Neuronal stem cell (in vitro differentiated cells): ENCODE measurements at regions not wholly inside any gene's neighbourhood (a gene's known extent, or its start where the extent isn't known, plus 50 kb on each side); places are given as distances from the start of the nearest gene placed in this dataset.

Experiments used
- DNase-seq: peaks from one replicate; pipeline ENCODE4 v3.0.0-alpha.2; 2013; ENCODE audit warnings: low spot score
- H2AFZ ChIP-seq: one replicate; pipeline ENCODE4 v1.6.1; 2013; ENCODE audit warnings: mild to moderate bottlenecking, low read length, inconsistent platforms
- H2AK5ac ChIP-seq: 2 replicates; pipeline ENCODE4 v1.6.1; 2013; ENCODE audit warnings: low read depth, mild to moderate bottlenecking, inconsistent platforms, low read length, moderate library complexity, mixed read lengths
- H2BK120ac ChIP-seq: 2 replicates; pipeline ENCODE4 v1.6.1; 2013; ENCODE audit warnings: low read depth, mild to moderate bottlenecking, inconsistent platforms, low read length, moderate library complexity, mixed read lengths
- H2BK12ac ChIP-seq: one replicate; pipeline ENCODE4 v1.6.1; 2013; ENCODE audit warnings: low read length, inconsistent platforms
- H2BK15ac ChIP-seq: 2 replicates; pipeline ENCODE4 v1.6.1; 2013; ENCODE audit warnings: mild to moderate bottlenecking, low read length, inconsistent platforms, mixed read lengths
- H2BK5ac ChIP-seq: one replicate; pipeline ENCODE4 v1.6.1; 2013; ENCODE audit warnings: inconsistent platforms, mild to moderate bottlenecking, low read length, moderate library complexity
- H3K14ac ChIP-seq: one replicate; pipeline ENCODE4 v1.6.1; 2013; ENCODE audit warnings: low read length, inconsistent platforms
- H3K18ac ChIP-seq: 2 replicates; pipeline ENCODE4 v1.6.1; 2013; ENCODE audit warnings: low read length, inconsistent platforms
- H3K23ac ChIP-seq: 2 replicates; pipeline ENCODE4 v1.6.1; 2013; ENCODE audit warnings: low read depth, mild to moderate bottlenecking, mixed read lengths, low read length, inconsistent platforms; ENCODE audit not compliant: poor library complexity
- H3K27ac ChIP-seq: replicated peaks from 3 replicates; pipeline ENCODE4 v1.5.1; 2013; ENCODE audit warnings: low read length, inconsistent platforms
- H3K27me3 ChIP-seq, 3 experiments: 2 replicates each; pipeline ENCODE4 v1.6.1; 2013; ENCODE audit warnings: low read length in 3 of 3, mild to moderate bottlenecking in 2 of 3, inconsistent platforms in 1 of 3, low read depth in 1 of 3, mixed read lengths in 1 of 3, moderate library complexity in 1 of 3; ENCODE audit not compliant: control insufficient read depth in 3 of 3, insufficient read depth in 3 of 3
- H3K36me3 ChIP-seq, 2 donors: replicated peaks in 1 of 2; 2 replicates each; pipeline ENCODE4 v1.6.1; 2013; ENCODE audit warnings: low read length in 2 of 2; ENCODE audit not compliant: control insufficient read depth in 2 of 2, insufficient read depth in 2 of 2
- H3K4ac ChIP-seq: 2 replicates; pipeline ENCODE4 v1.6.1; 2013; ENCODE audit warnings: inconsistent platforms, mild to moderate bottlenecking, low read length, moderate library complexity
- H3K4me1 ChIP-seq, 2 donors: 1 replicate in 1 of 2; 2 replicates in 1 of 2; pipeline ENCODE4 v1.6.1; 2013; ENCODE audit warnings: low read length in 2 of 2, low read depth in 1 of 2; ENCODE audit not compliant: control insufficient read depth in 2 of 2, insufficient read depth in 1 of 2
- H3K4me2 ChIP-seq: one replicate; pipeline ENCODE4 v1.6.1; 2013; ENCODE audit warnings: mild to moderate bottlenecking, low read length, inconsistent platforms; ENCODE audit not compliant: insufficient read depth, poor library complexity, severe bottlenecking
- H3K4me3 ChIP-seq, 2 donors: 2 replicates each; pipeline ENCODE4 v1.5.1; 2013; ENCODE audit warnings: low read length in 2 of 2, mild to moderate bottlenecking in 2 of 2, inconsistent platforms in 1 of 2, moderate library complexity in 1 of 2
- H3K79me1 ChIP-seq: one replicate; pipeline ENCODE4 v1.6.1; 2013; ENCODE audit warnings: low read depth, mild to moderate bottlenecking, inconsistent platforms, low read length, moderate library complexity
- H3K9ac ChIP-seq: one replicate; pipeline ENCODE4 v1.6.1; 2013; ENCODE audit warnings: mild to moderate bottlenecking, low read depth, low read length, inconsistent platforms; ENCODE audit not compliant: poor library complexity
- H3K9me3 ChIP-seq, 2 donors: replicated peaks in 1 of 2; 2 replicates each; pipeline versions ENCODE3 to v1.6.1; 2013; ENCODE audit warnings: low read length in 2 of 2, mild to moderate bottlenecking in 2 of 2, inconsistent platforms in 1 of 2, low read depth in 1 of 2, mixed read lengths in 1 of 2, moderate library complexity in 1 of 2; ENCODE audit not compliant: control insufficient read depth in 2 of 2, insufficient read depth in 1 of 2
- H4K8ac ChIP-seq: one replicate; pipeline ENCODE4 v1.6.1; 2013; ENCODE audit warnings: low read depth, mild to moderate bottlenecking, inconsistent platforms, low read length, moderate library complexity
- H4K91ac ChIP-seq: one replicate; pipeline ENCODE4 v1.6.1; 2013; ENCODE audit warnings: low read length, low read depth, mild to moderate bottlenecking, inconsistent platforms; ENCODE audit not compliant: poor library complexity
- WGBS, 2 donors: extraction: QIAGEN DNeasy Blood & Tissue Kit; methylation state at CpG; one replicate each; pipeline ENCODE4 v1.1.7; 2013; ENCODE audit warnings: missing lambda C conversion rate in 2 of 2, mixed read lengths in 1 of 2; ENCODE audit not compliant: insufficient read length in 2 of 2, insufficient replicate concordance in 1 of 2; ENCODE audit errors: extremely low coverage in 2 of 2; 5-methylcytosine and 5-hydroxymethylcytosine counted together

GRCh38 chr4:34279011-34279410 is 1965.3 kb downstream of the ARAP2 start:
- no peak overlapping the region for H3K23ac ChIP-seq
- H3K14ac ChIP-seq: no peak overlapping the region
- no peak overlapping the region for H2BK120ac ChIP-seq
- no peak overlapping the region for H3K9ac ChIP-seq
- H4K8ac ChIP-seq: no peak overlapping the region
- H3K9me3 ChIP-seq: no peaks in the 10 kb centered on the region
- H3K4me3 ChIP-seq: no peak overlapping the region
- H2BK5ac ChIP-seq: no peak overlapping the region
- no peak overlapping the region for H3K4ac ChIP-seq
- no peak overlapping the region for H3K27ac ChIP-seq
- no peak overlapping the region for H2AK5ac ChIP-seq
- no peak overlapping the region for H2BK12ac ChIP-seq
- no peaks in the 10 kb centered on the region for H3K79me1 ChIP-seq
- DNase-seq: no peak
- H3K4me1 ChIP-seq: no peaks in the 10 kb centered on the region
- H2AFZ ChIP-seq: no peak overlapping the region
- no peaks in the 10 kb centered on the region for H3K27me3 ChIP-seq
- H3K36me3 ChIP-seq: no peaks in the 10 kb centered on the region
- no peak overlapping the region for H3K18ac ChIP-seq
- no peak overlapping the region for H3K4me2 ChIP-seq
- H2BK15ac ChIP-seq: no peak overlapping the region
- no peak overlapping the region for H4K91ac ChIP-seq

GRCh38 chr4:34280131-34280530 is 1964.2 kb downstream of the ARAP2 start:
- no peak for DNase-seq
- Histone ChIP-seq H3K4me1 (no peaks in the 10 kb centered on the region), H2AK5ac (no peak overlapping the region), H3K9me3 (no peaks in the 10 kb centered on the region), H3K36me3 (no peaks in the 10 kb centered on the region), H2BK5ac (no peak overlapping the region), H3K79me1 (no peaks in the 10 kb centered on the region), H3K27me3 (no peaks in the 10 kb centered on the region), H4K8ac (no peak overlapping the region), H3K4ac (no peak overlapping the region), H3K4me2 (no peak overlapping the region), H2BK120ac (no peak overlapping the region), H3K9ac (no peak overlapping the region), H3K4me3 (no peak overlapping the region), H4K91ac (no peak overlapping the region), H2BK12ac (no peak overlapping the region), H3K14ac (no peak overlapping the region), H3K27ac (no peak overlapping the region), H3K23ac (no peak overlapping the region), H2AFZ (no peak overlapping the region), H3K18ac (no peak overlapping the region), H2BK15ac (no peak overlapping the region)
- no CpG with 5 or more reads among the region's 2 CpGs for WGBS, 2 donors

GRCh38 chr4:34281826-34282225 is 1962.5 kb downstream of the ARAP2 start:
- Histone ChIP-seq H3K36me3 (no peaks in the 10 kb centered on the region), H4K91ac (no peak overlapping the region), H2BK12ac (no peak overlapping the region), H2AK5ac (no peak overlapping the region), H3K9ac (no peak overlapping the region), H3K4me3 (no peak overlapping the region), H2BK15ac (no peak overlapping the region), H3K9me3 (no peaks in the 10 kb centered on the region), H3K18ac (no peak overlapping the region), H3K14ac (no peak overlapping the region), H3K4ac (no peak overlapping the region), H2BK5ac (no peak overlapping the region), H2BK120ac (no peak overlapping the region), H3K27me3 (no peaks in the 10 kb centered on the region), H3K27ac (no peak overlapping the region), H4K8ac (no peak overlapping the region), H2AFZ (no peak overlapping the region), H3K23ac (no peak overlapping the region), H3K79me1 (no peaks in the 10 kb centered on the region), H3K4me1 (no peaks in the 10 kb centered on the region), H3K4me2 (no peak overlapping the region)
- no CpG with 5 or more reads among the region's 5 CpGs for WGBS, 2 donors
- DNase-seq: no peak

GRCh38 chr4:34289489-34289888 is 1954.8 kb downstream of the ARAP2 start:
- H3K27ac ChIP-seq: no peak overlapping the region
- no peak overlapping the region for H2BK15ac ChIP-seq
- no peaks in the 10 kb centered on the region for H3K9me3 ChIP-seq
- H2AFZ ChIP-seq: no peak overlapping the region
- no peak for DNase-seq
- no peaks in the 10 kb centered on the region for H3K4me1 ChIP-seq
- H2AK5ac ChIP-seq: no peak overlapping the region
- H2BK5ac ChIP-seq: no peak overlapping the region
- no peaks in the 10 kb centered on the region for H3K27me3 ChIP-seq
- H3K9ac ChIP-seq: no peak overlapping the region
- no peaks in the 10 kb centered on the region for H3K79me1 ChIP-seq
- no peak overlapping the region for H2BK12ac ChIP-seq
- no peak overlapping the region for H3K4me3 ChIP-seq
- H3K18ac ChIP-seq: no peak overlapping the region
- no peak overlapping the region for H4K8ac ChIP-seq
- no peak overlapping the region for H3K4me2 ChIP-seq
- no peak overlapping the region for H3K4ac ChIP-seq
- no peak overlapping the region for H4K91ac ChIP-seq
- no CpG with 5 or more reads among the region's 3 CpGs for WGBS, 2 donors
- no peak overlapping the region for H3K23ac ChIP-seq
- no peak overlapping the region for H3K14ac ChIP-seq
- no peaks in the 10 kb centered on the region for H3K36me3 ChIP-seq
- no peak overlapping the region for H2BK120ac ChIP-seq
